GM12878 (cell line): ENCODE measurements at regions not wholly inside any gene's neighbourhood (a gene's known extent, or its start where the extent isn't known, plus 50 kb on each side); places are given as distances from the start of the nearest gene placed in this dataset.

ENCODE experiments used
- CEBPB ChIP-seq, 2 experiments: fragments of 150-350 bp in 1 of 2; IDR thresholded peaks; 2 replicates each; pipeline ENCODE4 v1.6.1; 2012 to 2014; ENCODE audit warnings: low read depth in 2 of 2, low read length in 2 of 2, borderline replicate concordance in 1 of 2, inconsistent platforms in 1 of 2
- TF ChIP-seq, protein P1 (sequence below), 3 experiments: IDR thresholded peaks in 2 of 3; conservative IDR thresholded peaks in 1 of 3; 2 replicates each; pipeline ENCODE4 v1.5.1; 2011; ENCODE audit warnings: low read depth in 3 of 3, low read length in 3 of 3, mild to moderate bottlenecking in 3 of 3, control low read depth in 2 of 3, moderate library complexity in 2 of 3, inconsistent platforms in 1 of 3, mixed read lengths in 1 of 3; ENCODE audit not compliant: control insufficient read depth in 2 of 3, insufficient read depth in 1 of 3; ENCODE audit errors: extremely low read depth in 1 of 3
- TF ChIP-seq, protein P2 (sequence below): fragments of 450-650 bp; IDR thresholded peaks from 2 replicates; pipeline ENCODE4 v1.6.1; 2017; ENCODE audit warnings: mild to moderate bottlenecking
- TF ChIP-seq, protein P3 (sequence below): IDR thresholded peaks from 2 replicates; pipeline ENCODE4 v1.6.1; 2012; ENCODE audit warnings: low read length, inconsistent platforms
- TF ChIP-seq, protein P4 (sequence below): IDR thresholded peaks from 2 replicates; pipeline ENCODE4 v1.6.1; 2012; ENCODE audit warnings: mild to moderate bottlenecking, low read depth, low read length

DNA sequence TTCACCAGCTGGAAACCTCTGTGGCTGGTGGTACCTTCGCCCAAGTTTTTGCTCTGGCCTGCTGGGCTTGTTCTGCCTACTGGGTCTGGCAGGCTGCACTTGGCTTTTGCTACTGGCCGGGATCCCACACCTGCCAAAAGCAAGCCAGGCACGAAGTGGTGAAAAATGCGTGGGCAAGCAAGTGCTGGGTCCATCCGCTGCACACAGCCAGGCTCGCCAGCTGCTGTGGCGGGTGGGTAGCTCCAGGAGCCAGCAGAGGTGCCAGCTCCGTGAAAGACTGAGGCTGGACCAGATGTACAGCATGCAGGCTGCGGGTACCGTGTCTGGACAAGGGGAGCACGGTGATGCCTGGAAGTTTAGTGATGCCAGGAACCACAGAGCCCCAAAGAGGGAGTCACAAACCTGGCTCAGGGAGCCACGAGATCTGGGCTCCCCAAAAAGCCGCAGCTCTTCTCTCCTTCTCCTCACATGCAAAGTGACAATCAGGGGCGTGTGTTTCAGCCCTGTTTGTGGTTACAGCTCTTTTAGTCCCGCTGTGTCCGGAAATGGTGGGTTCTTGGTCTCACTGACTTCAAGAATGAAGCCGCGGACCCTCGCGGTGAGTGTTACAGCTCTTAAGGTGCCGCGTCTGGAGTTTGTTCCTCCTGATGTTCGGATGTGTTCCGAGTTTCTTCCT is 1455.6 kb upstream of the GBE1 start:
- TF ChIP-seq, protein P1, sequence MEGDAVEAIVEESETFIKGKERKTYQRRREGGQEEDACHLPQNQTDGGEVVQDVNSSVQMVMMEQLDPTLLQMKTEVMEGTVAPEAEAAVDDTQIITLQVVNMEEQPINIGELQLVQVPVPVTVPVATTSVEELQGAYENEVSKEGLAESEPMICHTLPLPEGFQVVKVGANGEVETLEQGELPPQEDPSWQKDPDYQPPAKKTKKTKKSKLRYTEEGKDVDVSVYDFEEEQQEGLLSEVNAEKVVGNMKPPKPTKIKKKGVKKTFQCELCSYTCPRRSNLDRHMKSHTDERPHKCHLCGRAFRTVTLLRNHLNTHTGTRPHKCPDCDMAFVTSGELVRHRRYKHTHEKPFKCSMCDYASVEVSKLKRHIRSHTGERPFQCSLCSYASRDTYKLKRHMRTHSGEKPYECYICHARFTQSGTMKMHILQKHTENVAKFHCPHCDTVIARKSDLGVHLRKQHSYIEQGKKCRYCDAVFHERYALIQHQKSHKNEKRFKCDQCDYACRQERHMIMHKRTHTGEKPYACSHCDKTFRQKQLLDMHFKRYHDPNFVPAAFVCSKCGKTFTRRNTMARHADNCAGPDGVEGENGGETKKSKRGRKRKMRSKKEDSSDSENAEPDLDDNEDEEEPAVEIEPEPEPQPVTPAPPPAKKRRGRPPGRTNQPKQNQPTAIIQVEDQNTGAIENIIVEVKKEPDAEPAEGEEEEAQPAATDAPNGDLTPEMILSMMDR (IDR thresholded peaks at IDR 0.05 in 2 of 3, conservative IDR thresholded peaks at IDR 0.05 in 1 of 3; ENCODE audit: control insufficient read depth in 2 of 3, extremely low read depth in 1 of 3, insufficient read depth in 1 of 3, low read depth in 3 of 3, low read length in 3 of 3) = no peak
- TF ChIP-seq, protein P2, sequence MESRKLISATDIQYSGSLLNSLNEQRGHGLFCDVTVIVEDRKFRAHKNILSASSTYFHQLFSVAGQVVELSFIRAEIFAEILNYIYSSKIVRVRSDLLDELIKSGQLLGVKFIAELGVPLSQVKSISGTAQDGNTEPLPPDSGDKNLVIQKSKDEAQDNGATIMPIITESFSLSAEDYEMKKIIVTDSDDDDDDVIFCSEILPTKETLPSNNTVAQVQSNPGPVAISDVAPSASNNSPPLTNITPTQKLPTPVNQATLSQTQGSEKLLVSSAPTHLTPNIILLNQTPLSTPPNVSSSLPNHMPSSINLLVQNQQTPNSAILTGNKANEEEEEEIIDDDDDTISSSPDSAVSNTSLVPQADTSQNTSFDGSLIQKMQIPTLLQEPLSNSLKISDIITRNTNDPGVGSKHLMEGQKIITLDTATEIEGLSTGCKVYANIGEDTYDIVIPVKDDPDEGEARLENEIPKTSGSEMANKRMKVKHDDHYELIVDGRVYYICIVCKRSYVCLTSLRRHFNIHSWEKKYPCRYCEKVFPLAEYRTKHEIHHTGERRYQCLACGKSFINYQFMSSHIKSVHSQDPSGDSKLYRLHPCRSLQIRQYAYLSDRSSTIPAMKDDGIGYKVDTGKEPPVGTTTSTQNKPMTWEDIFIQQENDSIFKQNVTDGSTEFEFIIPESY = no peak
- TF ChIP-seq CEBPB (IDR thresholded peaks at IDR 0.05; ENCODE audit: borderline replicate concordance in 1 of 2, low read depth in 2 of 2, low read length in 2 of 2) = no peak
- TF ChIP-seq, protein P3, sequence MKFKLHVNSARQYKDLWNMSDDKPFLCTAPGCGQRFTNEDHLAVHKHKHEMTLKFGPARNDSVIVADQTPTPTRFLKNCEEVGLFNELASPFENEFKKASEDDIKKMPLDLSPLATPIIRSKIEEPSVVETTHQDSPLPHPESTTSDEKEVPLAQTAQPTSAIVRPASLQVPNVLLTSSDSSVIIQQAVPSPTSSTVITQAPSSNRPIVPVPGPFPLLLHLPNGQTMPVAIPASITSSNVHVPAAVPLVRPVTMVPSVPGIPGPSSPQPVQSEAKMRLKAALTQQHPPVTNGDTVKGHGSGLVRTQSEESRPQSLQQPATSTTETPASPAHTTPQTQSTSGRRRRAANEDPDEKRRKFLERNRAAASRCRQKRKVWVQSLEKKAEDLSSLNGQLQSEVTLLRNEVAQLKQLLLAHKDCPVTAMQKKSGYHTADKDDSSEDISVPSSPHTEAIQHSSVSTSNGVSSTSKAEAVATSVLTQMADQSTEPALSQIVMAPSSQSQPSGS = no peak
- TF ChIP-seq, protein P4, sequence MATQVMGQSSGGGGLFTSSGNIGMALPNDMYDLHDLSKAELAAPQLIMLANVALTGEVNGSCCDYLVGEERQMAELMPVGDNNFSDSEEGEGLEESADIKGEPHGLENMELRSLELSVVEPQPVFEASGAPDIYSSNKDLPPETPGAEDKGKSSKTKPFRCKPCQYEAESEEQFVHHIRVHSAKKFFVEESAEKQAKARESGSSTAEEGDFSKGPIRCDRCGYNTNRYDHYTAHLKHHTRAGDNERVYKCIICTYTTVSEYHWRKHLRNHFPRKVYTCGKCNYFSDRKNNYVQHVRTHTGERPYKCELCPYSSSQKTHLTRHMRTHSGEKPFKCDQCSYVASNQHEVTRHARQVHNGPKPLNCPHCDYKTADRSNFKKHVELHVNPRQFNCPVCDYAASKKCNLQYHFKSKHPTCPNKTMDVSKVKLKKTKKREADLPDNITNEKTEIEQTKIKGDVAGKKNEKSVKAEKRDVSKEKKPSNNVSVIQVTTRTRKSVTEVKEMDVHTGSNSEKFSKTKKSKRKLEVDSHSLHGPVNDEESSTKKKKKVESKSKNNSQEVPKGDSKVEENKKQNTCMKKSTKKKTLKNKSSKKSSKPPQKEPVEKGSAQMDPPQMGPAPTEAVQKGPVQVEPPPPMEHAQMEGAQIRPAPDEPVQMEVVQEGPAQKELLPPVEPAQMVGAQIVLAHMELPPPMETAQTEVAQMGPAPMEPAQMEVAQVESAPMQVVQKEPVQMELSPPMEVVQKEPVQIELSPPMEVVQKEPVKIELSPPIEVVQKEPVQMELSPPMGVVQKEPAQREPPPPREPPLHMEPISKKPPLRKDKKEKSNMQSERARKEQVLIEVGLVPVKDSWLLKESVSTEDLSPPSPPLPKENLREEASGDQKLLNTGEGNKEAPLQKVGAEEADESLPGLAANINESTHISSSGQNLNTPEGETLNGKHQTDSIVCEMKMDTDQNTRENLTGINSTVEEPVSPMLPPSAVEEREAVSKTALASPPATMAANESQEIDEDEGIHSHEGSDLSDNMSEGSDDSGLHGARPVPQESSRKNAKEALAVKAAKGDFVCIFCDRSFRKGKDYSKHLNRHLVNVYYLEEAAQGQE = no peak
